Natural killer cell treated with Interleukin-12 subunit alpha and Interleukin-12 subunit beta and Interleukin-15 and Interleukin-18, amount 100 ng/mL, for 72 hours (primary cell): ENCODE measurements at regions not wholly inside any gene's neighbourhood (a gene's known extent, or its start where the extent isn't known, plus 50 kb on each side); places are given as distances from the start of the nearest gene placed in this dataset.

Experiments
- ATAC-seq, 2 donors: fragments of 150-1000 bp; cut with Tn5 transposase in 1 of 2; sonication (Bioruptor Pico), chemical (Tn5 transposase) in 1 of 2; 2 replicates each; pipeline ENCODE4 v1.10.0; 2021
- DNase-seq: peaks from one replicate; pipeline ENCODE4 v3.0.0; 2022; ENCODE audit warnings: low spot score
- H3K27ac Mint-ChIP-seq, 2 donors: 1 replicate in 1 of 2; 2 replicates in 1 of 2; pipeline ENCODE4 v1.8.0; 2022; ENCODE audit warnings: mixed read lengths in 2 of 2, mild to moderate bottlenecking in 1 of 2, moderate library complexity in 1 of 2
- H3K27me3 Mint-ChIP-seq, 2 donors: 1 replicate in 1 of 2; 2 replicates in 1 of 2; pipeline ENCODE4 v1.8.0; 2022; ENCODE audit warnings: mixed read lengths in 2 of 2
- H3K36me3 Mint-ChIP-seq: one replicate; pipeline ENCODE4 v1.8.0; 2022; ENCODE audit warnings: mixed read lengths
- H3K4me1 Mint-ChIP-seq, 2 donors: 1 replicate in 1 of 2; 2 replicates in 1 of 2; pipeline ENCODE4 v1.8.0; 2022; ENCODE audit warnings: low read depth in 2 of 2, mixed read lengths in 2 of 2, mild to moderate bottlenecking in 1 of 2
- H3K4me3 Mint-ChIP-seq: one replicate; pipeline ENCODE4 v1.8.0; 2022; ENCODE audit warnings: mixed read lengths
- H3K9me3 Mint-ChIP-seq: 2 replicates; pipeline ENCODE4 v1.8.0; 2022; ENCODE audit warnings: mixed read lengths

DNA sequence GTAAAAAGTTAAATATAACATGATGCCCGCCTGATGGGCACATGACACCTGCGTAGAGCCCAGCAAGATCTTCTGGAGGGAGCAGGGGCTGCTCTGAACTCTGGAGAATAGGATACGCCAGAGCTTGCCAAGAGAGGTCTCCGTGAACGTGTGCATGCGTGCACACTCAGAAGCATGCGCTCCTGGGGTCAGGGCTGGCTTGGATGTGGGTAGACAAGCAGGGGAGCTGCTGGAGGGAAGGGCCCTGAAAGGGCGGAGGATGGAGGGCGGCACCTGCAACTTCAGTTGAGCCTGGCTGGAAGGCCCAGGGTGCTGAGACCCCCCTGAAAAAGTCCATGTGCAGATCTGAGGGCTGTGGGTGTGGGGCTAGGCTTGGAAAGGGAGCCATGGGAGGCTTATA lies 828.4 kb upstream of the SALL3 start:
- no peaks in the 10 kb centered on the region for H3K4me1 Mint-ChIP-seq
- no peaks in the 10 kb centered on the region for H3K27me3 Mint-ChIP-seq

DNA sequence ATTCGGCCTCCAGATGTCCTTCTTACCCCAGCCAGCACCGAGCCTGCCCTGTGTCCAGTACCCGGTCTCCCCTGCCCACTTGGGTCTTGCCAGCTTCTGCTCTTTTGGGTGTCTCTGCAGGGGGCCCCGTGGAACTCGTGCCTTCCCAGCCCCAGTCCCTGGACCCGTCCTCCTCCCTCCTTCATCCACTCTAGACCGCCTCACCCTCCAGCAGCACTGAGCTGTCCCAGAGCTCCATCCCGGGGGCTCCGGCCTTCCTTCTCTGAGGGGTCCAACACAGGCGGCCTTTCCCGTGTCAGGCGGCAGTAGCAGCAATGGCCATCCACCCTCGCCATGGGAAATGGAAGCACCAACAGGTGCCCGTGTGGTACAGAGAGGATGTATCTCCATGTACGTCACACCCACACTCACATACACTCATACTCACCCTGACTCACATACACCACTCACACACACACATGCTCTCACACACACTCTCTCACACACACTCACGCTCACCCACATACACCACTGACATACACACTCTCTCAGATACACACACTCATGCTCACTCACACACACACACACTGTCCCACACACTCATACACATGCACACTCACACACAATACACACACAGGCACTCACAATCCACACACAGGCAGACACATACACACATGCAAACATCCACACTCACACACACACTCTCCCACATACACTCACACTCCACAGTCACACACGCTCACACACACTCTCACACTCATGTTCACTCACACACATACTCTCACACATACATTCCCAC lies 827.5 kb upstream of the SALL3 start:
- ATAC-seq (peak; percentile 46 to 49), DNase-seq (no peak)
- Mint-ChIP-seq H3K36me3 (no peaks in the 10 kb centered on the region), H3K4me3 (no peak overlapping the region), H3K4me1 (no peaks in the 10 kb centered on the region), H3K27ac (no peak overlapping the region), H3K27me3 (no peaks in the 10 kb centered on the region), H3K9me3 (no peaks in the 10 kb centered on the region)

More for the DNA sequence above, 828.4 kb upstream of the SALL3 start:
- DNase-seq (no peak), ATAC-seq (no peak)
- no peaks in the 10 kb centered on the region for H3K36me3 Mint-ChIP-seq
- no peak overlapping the region for H3K27ac Mint-ChIP-seq
- no peak overlapping the region for H3K4me3 Mint-ChIP-seq
- no peaks in the 10 kb centered on the region for H3K9me3 Mint-ChIP-seq

DNA sequence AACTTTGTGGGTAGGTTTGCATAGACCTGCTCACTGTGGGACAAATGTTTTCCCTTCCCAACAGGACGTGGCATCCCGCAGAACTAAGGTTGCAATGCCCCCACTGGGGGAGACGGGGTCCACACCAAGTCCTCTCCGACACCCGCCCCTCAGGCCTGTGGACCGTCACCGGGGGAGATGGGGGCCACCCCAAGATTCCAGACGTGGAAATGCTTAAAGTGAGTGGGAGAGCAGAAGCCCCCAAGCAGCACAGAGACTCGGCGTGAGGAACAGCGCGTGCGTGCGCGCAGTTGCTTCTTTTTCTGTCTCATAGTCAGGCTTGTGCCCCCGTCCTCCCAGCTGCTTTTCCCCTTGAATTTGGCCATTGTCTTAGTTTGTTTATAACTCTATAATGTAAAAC lies 826.3 kb upstream of the SALL3 start:
- no peaks in the 10 kb centered on the region for H3K36me3 Mint-ChIP-seq
- no peak for DNase-seq
- no peaks in the 10 kb centered on the region for H3K4me1 Mint-ChIP-seq
- no peaks in the 10 kb centered on the region for H3K9me3 Mint-ChIP-seq
- ATAC-seq, result no peak
- no peak overlapping the region for H3K4me3 Mint-ChIP-seq
- H3K27me3 Mint-ChIP-seq, result no peaks in the 10 kb centered on the region
- no peak overlapping the region for H3K27ac Mint-ChIP-seq

DNA sequence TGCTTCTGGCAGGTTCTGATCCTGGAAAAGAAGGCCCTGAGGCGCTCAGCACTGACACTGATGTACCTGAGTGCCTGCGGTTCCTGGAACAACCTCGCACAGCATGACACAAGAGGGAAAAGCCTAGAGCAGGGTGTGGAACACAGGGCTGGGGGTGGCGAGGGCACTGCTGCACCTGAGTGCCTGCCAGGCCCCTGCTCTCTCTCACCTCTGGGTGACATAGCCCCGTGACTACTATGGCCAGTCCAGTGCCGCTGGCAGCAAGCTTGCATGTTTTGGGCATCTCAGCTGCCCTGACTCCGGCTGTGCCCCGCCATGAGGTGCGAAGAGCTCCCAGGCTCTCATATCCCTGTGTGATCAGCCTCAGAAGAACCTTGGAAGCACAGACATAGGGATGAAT lies 825.2 kb upstream of the SALL3 start:
- Mint-ChIP-seq H3K4me3 (no peak overlapping the region), H3K4me1 (no peaks in the 10 kb centered on the region), H3K36me3 (no peaks in the 10 kb centered on the region), H3K27ac (no peak overlapping the region), H3K27me3 (no peaks in the 10 kb centered on the region), H3K9me3 (no peaks in the 10 kb centered on the region)
- no peak for ATAC-seq
- DNase-seq, result no peak

DNA sequence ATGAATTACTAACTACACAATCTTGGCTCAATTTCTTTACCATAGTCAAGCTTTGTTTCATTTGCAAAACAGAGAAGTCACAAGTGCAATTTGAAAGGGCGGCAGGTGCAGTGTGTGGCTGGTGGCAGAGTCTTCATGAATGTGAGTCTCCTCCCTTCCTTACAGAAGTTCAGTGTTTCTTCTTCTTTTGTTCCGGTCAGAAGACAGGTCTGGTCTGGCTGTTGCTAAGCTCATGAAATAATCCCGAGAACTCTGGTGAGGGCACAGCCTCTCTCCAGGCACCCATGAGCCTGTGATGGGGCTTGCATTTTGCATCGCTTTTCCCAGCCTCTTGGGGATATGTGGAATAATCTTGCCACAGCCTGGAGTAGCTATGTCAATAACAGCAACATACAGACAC lies 824.8 kb upstream of the SALL3 start:
- ATAC-seq (no peak), DNase-seq (no peak)
- Mint-ChIP-seq H3K4me3 (no peak overlapping the region), H3K27ac (no peak overlapping the region), H3K9me3 (no peaks in the 10 kb centered on the region), H3K27me3 (no peaks in the 10 kb centered on the region), H3K36me3 (no peaks in the 10 kb centered on the region), H3K4me1 (no peaks in the 10 kb centered on the region)

DNA sequence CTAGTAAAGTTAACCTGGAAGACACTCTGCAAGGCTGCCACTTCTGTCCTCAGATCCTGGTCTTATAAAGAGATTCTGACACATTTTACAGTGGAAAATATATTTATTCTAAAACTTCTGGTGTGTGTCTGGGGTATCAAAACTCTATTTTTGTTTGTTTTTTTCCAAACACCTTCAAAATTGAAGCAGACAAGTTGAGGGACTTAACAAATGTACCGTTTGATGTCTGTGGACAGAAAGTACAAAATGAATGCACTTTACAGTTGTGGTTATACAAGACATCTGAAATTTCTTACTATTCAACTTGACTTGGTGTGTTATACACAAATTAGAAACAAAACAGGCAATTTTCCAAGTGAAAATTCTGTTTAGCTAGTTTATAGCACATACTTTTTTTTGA lies 823.2 kb upstream of the SALL3 start:
- Mint-ChIP-seq H3K36me3 (no peaks in the 10 kb centered on the region), H3K9me3 (no peaks in the 10 kb centered on the region), H3K27me3 (no peaks in the 10 kb centered on the region), H3K4me1 (no peaks in the 10 kb centered on the region), H3K4me3 (no peak overlapping the region), H3K27ac (no peak overlapping the region)
- ATAC-seq, result no peak
- DNase-seq, result no peak

DNA sequence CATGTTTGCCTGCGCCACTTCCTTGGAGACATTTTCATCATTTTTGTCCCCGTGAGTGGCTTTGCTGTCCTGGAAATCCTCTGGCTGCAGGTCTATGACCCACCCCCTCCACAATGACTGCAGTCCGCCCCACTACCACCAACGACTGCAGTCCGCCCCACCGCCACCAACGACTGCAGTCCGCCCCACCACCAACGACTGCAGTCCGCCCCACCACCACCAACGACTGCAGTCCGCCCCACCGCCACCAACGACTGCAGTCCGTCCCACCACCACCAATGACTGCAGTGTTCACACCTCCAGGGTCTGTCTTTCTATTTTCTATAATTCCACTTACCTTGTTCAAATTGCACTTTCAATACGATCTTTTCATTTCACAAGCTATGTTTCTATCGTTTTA lies 820.7 kb upstream of the SALL3 start:
- DNase-seq (no peak), ATAC-seq (no peak)
- H3K36me3 Mint-ChIP-seq, result no peaks in the 10 kb centered on the region
- H3K9me3 Mint-ChIP-seq, result no peaks in the 10 kb centered on the region
- no peak overlapping the region for H3K4me3 Mint-ChIP-seq
- no peaks in the 10 kb centered on the region for H3K4me1 Mint-ChIP-seq
- no peak overlapping the region for H3K27ac Mint-ChIP-seq
- no peaks in the 10 kb centered on the region for H3K27me3 Mint-ChIP-seq

DNA sequence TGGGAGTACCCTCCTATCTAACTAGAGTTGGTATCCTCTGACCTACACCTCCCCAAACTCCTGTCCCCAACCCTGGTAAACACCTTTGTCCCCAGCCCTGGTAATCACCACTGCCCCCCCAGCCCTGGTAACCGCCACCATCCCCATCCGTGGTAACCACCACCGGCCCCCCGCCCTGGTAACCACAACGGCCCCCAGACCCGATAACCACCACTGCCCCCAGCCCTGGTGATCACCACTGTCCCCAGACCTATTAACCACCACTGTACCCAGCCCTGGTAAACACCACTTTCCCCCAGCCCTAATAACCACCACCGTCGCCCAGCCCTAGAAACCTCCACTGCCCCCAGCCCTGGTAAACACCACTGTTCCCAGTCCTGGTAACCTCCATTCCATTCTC lies 820.2 kb upstream of the SALL3 start:
- no peak overlapping the region for H3K27ac Mint-ChIP-seq
- H3K9me3 Mint-ChIP-seq, result no peaks in the 10 kb centered on the region
- DNase-seq (no peak), ATAC-seq (peak in 1 of 2 donors; percentile 33)
- peaks cover 0 to 2% of the 10 kb centered on the region in 2 donors for H3K27me3 Mint-ChIP-seq
- H3K36me3 Mint-ChIP-seq, result no peaks in the 10 kb centered on the region
- no peak overlapping the region for H3K4me3 Mint-ChIP-seq
- H3K4me1 Mint-ChIP-seq, result no peaks in the 10 kb centered on the region

DNA sequence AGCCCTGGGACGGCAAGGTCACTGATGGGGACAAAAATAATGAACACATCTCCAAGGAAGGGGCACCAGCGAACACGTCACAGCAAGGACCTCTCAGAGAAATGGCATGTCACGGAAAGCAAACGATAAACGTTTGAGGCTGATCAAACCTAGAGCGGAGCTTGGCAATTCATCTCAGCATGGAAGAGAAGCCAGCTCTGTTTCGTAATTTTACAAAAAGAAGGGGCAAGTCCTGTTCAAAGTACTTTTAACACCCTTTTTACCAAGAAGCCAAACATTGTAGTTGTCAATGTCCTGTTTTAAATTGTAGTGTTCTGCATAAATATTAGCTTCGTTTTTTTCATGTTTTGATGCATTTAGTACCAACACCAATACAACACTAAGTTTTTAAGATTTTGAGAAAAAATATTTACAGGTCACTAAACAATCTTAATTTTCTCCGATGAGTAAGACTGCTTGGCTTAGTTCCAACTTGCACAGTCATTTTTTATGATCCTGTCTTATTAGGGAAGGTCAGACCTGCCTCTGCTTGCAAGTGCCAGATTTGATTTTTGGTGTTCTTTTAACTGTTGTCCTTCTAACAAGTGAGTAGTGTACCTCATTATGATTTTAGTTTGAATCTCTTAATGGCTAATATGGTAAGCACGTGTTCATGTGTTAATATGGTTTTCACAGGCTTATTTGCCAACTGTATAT lies 818.5 kb upstream of the SALL3 start:
- no peak for DNase-seq
- Mint-ChIP-seq H3K4me3 (no peak overlapping the region), H3K36me3 (no peaks in the 10 kb centered on the region), H3K27me3 (peaks cover 5 to 6% of the 10 kb centered on the region in 2 donors), H3K9me3 (no peaks in the 10 kb centered on the region), H3K4me1 (no peaks in the 10 kb centered on the region), H3K27ac (no peak overlapping the region)
- ATAC-seq, result no peak

DNA sequence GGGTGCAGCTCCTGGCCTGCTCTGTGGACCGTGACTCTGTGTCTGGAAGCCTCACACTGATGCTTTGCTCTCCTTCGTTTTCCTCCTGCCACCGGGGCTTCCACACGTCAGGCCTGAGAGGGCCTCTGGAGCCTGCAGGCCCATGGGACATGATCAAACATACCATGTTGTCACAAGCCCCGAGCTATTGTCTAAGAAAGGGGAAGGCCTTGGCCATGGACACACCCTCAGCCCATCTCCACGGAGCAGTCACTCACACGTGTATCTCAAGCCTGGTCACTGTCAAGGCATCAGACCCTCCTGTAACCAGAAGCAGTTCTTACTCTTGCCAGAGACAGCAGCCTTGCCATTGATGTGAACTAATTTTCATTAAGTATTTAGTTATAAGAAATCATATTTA lies 814.1 kb upstream of the SALL3 start:
- peaks cover 5 to 6% of the 10 kb centered on the region in 2 donors for H3K27me3 Mint-ChIP-seq
- no peaks in the 10 kb centered on the region for H3K36me3 Mint-ChIP-seq
- no peaks in the 10 kb centered on the region for H3K9me3 Mint-ChIP-seq
- H3K27ac Mint-ChIP-seq, result no peak overlapping the region
- no peak overlapping the region for H3K4me3 Mint-ChIP-seq
- no peaks in the 10 kb centered on the region for H3K4me1 Mint-ChIP-seq
- DNase-seq (no peak), ATAC-seq (peak in 1 of 2 donors; percentile 48)

DNA sequence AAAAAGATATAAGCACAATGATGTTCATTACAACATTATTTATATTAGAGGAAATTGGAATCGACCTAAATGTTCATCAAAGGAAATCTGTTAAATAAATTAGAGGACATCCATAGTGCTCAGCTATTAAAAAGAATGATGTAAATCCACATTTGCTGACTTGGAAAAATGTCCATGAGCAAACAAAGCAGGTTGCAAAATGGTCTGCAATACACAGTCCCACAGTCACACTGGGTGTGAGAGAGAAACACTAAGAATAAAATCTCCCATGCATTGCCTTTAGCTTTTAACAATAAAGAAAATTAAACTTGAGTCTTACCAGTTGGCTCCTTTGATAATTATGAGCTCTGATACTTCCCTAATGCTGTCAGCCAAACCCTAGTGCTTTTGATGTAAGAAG lies 811.1 kb upstream of the SALL3 start:
- Mint-ChIP-seq H3K4me1 (no peaks in the 10 kb centered on the region), H3K9me3 (no peaks in the 10 kb centered on the region), H3K36me3 (no peaks in the 10 kb centered on the region), H3K27me3 (peaks cover 5 to 6% of the 10 kb centered on the region in 2 donors), H3K4me3 (no peak overlapping the region), H3K27ac (no peak overlapping the region)
- no peak for DNase-seq
- no peak for ATAC-seq

DNA sequence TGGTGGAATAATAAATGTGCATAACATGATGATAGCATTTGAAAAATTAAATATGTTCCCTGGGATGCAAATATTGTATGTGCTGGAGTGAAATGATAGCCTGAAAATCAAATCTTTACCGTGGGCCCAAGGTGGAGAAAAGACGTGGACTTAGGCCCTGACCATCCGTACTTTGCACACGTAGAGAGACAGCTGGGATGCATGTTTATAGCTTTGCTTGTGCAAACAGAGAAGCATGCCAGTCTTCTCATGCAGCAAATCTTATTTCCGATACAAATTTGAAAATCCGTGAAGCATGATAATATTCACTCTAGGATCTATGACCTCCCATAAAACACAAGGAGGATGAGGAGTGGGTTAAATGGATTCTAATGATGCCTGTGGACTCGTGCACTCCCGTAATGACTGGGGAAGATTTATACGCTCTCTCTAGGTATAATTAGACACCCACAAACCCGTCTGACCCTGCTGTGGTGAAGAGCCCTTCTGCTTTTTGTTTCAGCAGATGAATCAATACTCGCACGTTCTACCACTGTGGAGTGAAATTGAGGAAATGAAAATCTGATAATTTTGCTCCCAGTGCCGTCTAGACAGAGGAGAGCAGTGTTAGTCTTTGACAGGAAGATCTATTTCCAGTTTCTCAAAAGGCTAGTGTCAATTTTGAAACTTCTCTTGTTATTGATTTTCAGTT lies 810.3 kb upstream of the SALL3 start:
- DNase-seq, result no peak
- ATAC-seq, result no peak
- no peaks in the 10 kb centered on the region for H3K4me1 Mint-ChIP-seq

DNA sequence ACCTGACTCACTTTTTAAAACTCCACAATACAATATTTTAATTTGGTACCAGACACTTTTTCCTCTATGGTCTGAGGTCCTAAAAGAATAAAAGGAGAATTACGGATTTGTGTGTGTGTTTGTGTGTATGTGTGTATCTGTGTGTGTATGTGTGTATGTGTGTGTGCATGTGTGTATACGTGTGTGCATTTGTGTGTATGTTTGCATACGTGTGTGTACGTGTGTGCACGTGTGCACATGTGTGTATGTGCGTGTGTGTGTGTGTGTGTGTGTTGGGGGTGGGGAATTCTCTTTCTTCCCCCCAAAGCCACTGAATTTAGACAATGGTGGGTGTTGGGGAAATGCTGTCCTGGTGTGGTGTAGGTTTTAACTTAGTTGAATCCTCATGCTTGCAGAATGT lies 807.7 kb upstream of the SALL3 start:
- H3K4me3 Mint-ChIP-seq, result no peak overlapping the region
- no peaks in the 10 kb centered on the region for H3K4me1 Mint-ChIP-seq
- H3K27me3 Mint-ChIP-seq, result peaks cover 0 to 2% of the 10 kb centered on the region in 2 donors
- H3K9me3 Mint-ChIP-seq, result peaks cover 2% of the 10 kb centered on the region
- ATAC-seq, result no peak
- no peak overlapping the region for H3K27ac Mint-ChIP-seq
- H3K36me3 Mint-ChIP-seq, result no peaks in the 10 kb centered on the region
- no peak for DNase-seq

More for the DNA sequence above, 810.3 kb upstream of the SALL3 start:
- Mint-ChIP-seq H3K27ac (no peak overlapping the region), H3K27me3 (peaks cover 5% of the 10 kb centered on the region in 2 donors), H3K9me3 (no peaks in the 10 kb centered on the region), H3K4me3 (no peak overlapping the region), H3K36me3 (no peaks in the 10 kb centered on the region)

DNA sequence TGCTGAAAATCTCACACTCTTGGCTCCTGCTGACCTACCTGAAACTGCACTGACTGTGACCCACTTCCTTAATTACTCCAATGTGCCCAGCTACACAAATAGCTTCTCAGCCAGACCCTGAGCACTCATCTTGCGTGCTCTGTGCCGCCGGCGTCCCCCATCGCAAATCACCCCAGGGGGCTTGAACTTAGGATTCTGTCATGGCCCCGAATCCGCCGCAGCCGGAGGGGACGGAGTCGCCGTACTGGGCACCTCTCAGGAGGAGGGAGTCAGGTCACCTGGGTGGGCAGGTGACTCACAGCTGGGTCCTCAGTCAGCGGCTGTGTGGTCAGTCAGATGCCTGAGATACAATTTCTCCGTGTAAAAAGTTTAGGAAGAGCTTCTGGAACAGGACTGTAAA lies 804.9 kb upstream of the SALL3 start:
- Mint-ChIP-seq H3K36me3 (no peaks in the 10 kb centered on the region), H3K27ac (no peak overlapping the region), H3K4me3 (no peak overlapping the region), H3K27me3 (peaks cover 0 to 2% of the 10 kb centered on the region in 2 donors), H3K9me3 (peaks cover 2% of the 10 kb centered on the region), H3K4me1 (no peaks in the 10 kb centered on the region)
- DNase-seq, result no peak
- ATAC-seq, result no peak
